Neural progenitor cell (in vitro differentiated cells): ENCODE measurements at regions not wholly inside any gene's neighbourhood (a gene's known extent, or its start where the extent isn't known, plus 50 kb on each side); places are given as distances from the start of the nearest gene placed in this dataset.

Source experiments
- DNase-seq: peaks from one replicate; pipeline ENCODE4 v3.0.0-alpha.2; 2016; ENCODE audit warnings: low spot score
- H2AFZ ChIP-seq: fragments of 200-600 bp; sonication (generic); replicated peaks from 2 replicates; pipeline ENCODE4 v1.6.1; 2016; ENCODE audit warnings: antibody characterized with exemption
- H3F3A ChIP-seq: fragments of 200-600 bp; sonication (generic); 2 replicates; pipeline ENCODE4 v1.6.1; 2016; ENCODE audit warnings: antibody characterized with exemption, low read depth
- H3K27ac ChIP-seq: fragments of 200-600 bp; sonication (generic); 2 replicates; pipeline ENCODE4 v1.5.1; 2016; ENCODE audit warnings: mild to moderate bottlenecking
- H3K27me3 ChIP-seq: fragments of 200-600 bp; sonication (generic); 2 replicates; pipeline ENCODE4 v1.6.1; 2016; ENCODE audit warnings: mild to moderate bottlenecking, moderate library complexity
- H3K36me3 ChIP-seq: fragments of 200-600 bp; sonication (generic); 2 replicates; pipeline ENCODE4 v1.5.1; 2016
- H3K4me1 ChIP-seq: fragments of 200-600 bp; sonication (generic); 2 replicates; pipeline ENCODE4 v1.6.1; 2016; ENCODE audit warnings: mixed run types
- H3K4me2 ChIP-seq: fragments of 200-600 bp; sonication (generic); 2 replicates; pipeline ENCODE4 v1.6.1; 2016
- H3K4me3 ChIP-seq: fragments of 200-600 bp; sonication (generic); 2 replicates; pipeline ENCODE4 v1.5.1; 2016
- H3K79me2 ChIP-seq: fragments of 200-600 bp; sonication (generic); 2 replicates; pipeline ENCODE4 v1.6.1; 2016; ENCODE audit warnings: low read depth
- H3K9ac ChIP-seq: fragments of 200-600 bp; sonication (generic); 2 replicates; pipeline ENCODE4 v1.6.1; 2016
- H3K9me3 ChIP-seq: fragments of 200-600 bp; sonication (generic); 2 replicates; pipeline ENCODE4 v1.5.1; 2016; ENCODE audit warnings: low read depth
- H4K20me1 ChIP-seq: fragments of 200-600 bp; sonication (generic); 2 replicates; pipeline ENCODE4 v1.6.1; 2016; ENCODE audit warnings: low read depth
- H3K27ac Mint-ChIP-seq: 3 replicates; pipeline ENCODE4 v1.8.0; 2021; ENCODE audit warnings: mixed read lengths
- H3K27me3 Mint-ChIP-seq: 2 replicates; pipeline ENCODE4 v1.8.0; 2022; ENCODE audit warnings: low read depth, mild to moderate bottlenecking, inconsistent platforms, moderate library complexity, mixed read lengths; ENCODE audit not compliant: insufficient read depth
- H3K36me3 Mint-ChIP-seq: 3 replicates; pipeline ENCODE4 v1.8.0; 2021; ENCODE audit warnings: mixed read lengths
- H3K4me1 Mint-ChIP-seq: 3 replicates; pipeline ENCODE4 v1.8.0; 2021; ENCODE audit warnings: mixed read lengths
- H3K4me3 Mint-ChIP-seq: 3 replicates; pipeline ENCODE4 v1.8.0; 2021; ENCODE audit warnings: mild to moderate bottlenecking, moderate library complexity, mixed read lengths
- H3K9me3 Mint-ChIP-seq: 3 replicates; pipeline ENCODE4 v1.8.0; 2020; ENCODE audit warnings: mixed read lengths
- EZH2 ChIP-seq: fragments of 200-600 bp; sonication (generic); IDR thresholded peaks from 2 replicates; pipeline ENCODE4 v1.6.1; 2017; ENCODE audit warnings: antibody characterized with exemption, mild to moderate bottlenecking, moderate library complexity
- EZH2phosphoT487 ChIP-seq: fragments of 200-600 bp; sonication (generic); IDR thresholded peaks from 2 replicates; pipeline ENCODE4 v1.6.1; 2017; ENCODE audit warnings: antibody characterized with exemption
- TF ChIP-seq, protein P1 (sequence below): fragments of 200-600 bp; sonication (generic); IDR thresholded peaks from 2 replicates; pipeline ENCODE4 v1.5.1; 2017; ENCODE audit warnings: antibody characterized with exemption, mild to moderate bottlenecking

DNA sequence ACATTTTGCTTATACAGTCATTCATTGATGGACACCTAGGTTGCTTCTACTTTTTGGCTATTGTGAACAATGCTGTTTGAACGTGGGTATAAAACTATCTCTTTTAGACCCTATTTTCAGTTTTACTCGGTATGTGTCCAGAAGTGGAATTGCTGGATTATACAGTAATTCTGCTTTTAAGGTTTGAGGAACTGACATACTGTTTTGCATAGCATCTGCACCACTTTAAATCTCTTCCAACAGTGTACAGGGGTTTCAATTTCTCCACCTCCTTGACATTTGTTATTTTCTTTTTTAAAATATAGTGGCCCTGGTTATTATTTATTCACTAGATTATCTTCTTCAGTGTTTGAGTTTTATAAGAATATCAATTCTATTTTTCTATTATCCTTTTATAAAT lies 116.9 kb downstream of the USP22 start:
- Histone ChIP-seq H3K36me3 (no peaks in the 10 kb centered on the region), H3K4me1 (no peaks in the 10 kb centered on the region), H3K79me2 (peaks cover 61% of the 10 kb centered on the region), H2AFZ (no peak overlapping the region), H3K27me3 (no peaks in the 10 kb centered on the region), H3K4me3 (no peak overlapping the region), H4K20me1 (peaks cover 74% of the 10 kb centered on the region), H3K9ac (no peak overlapping the region), H3K4me2 (no peak overlapping the region), H3K9me3 (no peaks in the 10 kb centered on the region), H3F3A (peaks cover 13% of the 10 kb centered on the region), H3K27ac (no peak overlapping the region)
- TF ChIP-seq, protein P1, sequence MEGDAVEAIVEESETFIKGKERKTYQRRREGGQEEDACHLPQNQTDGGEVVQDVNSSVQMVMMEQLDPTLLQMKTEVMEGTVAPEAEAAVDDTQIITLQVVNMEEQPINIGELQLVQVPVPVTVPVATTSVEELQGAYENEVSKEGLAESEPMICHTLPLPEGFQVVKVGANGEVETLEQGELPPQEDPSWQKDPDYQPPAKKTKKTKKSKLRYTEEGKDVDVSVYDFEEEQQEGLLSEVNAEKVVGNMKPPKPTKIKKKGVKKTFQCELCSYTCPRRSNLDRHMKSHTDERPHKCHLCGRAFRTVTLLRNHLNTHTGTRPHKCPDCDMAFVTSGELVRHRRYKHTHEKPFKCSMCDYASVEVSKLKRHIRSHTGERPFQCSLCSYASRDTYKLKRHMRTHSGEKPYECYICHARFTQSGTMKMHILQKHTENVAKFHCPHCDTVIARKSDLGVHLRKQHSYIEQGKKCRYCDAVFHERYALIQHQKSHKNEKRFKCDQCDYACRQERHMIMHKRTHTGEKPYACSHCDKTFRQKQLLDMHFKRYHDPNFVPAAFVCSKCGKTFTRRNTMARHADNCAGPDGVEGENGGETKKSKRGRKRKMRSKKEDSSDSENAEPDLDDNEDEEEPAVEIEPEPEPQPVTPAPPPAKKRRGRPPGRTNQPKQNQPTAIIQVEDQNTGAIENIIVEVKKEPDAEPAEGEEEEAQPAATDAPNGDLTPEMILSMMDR, result no peak
- TF ChIP-seq EZH2 (no peak), EZH2phosphoT487 (no peak)
- Mint-ChIP-seq H3K4me1 (peaks cover 7% of the 10 kb centered on the region), H3K4me3 (no peak overlapping the region), H3K27ac (no peak overlapping the region), H3K9me3 (no peaks in the 10 kb centered on the region), H3K27me3 (no peaks in the 10 kb centered on the region), H3K36me3 (peaks cover 13% of the 10 kb centered on the region)
- no peak for DNase-seq

DNA sequence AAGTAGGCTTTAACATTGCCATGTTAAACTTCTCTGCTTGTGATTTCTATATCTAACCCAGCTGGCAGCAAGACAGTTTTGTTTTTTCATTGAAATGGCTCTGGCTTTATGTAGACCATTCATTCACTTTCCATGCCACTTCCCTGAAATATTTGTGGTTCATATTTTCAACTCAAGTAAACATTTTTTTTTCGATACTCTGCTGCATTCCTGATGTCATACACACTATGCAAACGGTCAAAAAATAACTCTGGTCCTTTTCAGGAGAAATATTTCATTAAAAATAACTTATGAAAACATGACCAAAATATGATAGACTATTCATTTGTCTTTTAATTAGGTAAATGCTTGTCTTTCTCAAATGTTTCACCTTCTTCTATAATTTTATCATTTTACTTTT lies 116.3 kb downstream of the USP22 start:
- Mint-ChIP-seq H3K27me3 (no peaks in the 10 kb centered on the region), H3K4me1 (peaks cover 4% of the 10 kb centered on the region), H3K4me3 (no peak overlapping the region), H3K27ac (no peak overlapping the region), H3K9me3 (no peaks in the 10 kb centered on the region), H3K36me3 (peaks cover 13% of the 10 kb centered on the region)
- H3K4me1 ChIP-seq, result no peaks in the 10 kb centered on the region
- H3K79me2 ChIP-seq, result peaks cover 58% of the 10 kb centered on the region
- H3K4me2 ChIP-seq, result no peak overlapping the region
- no peak overlapping the region for H3K27ac ChIP-seq
- H3K9me3 ChIP-seq, result no peaks in the 10 kb centered on the region
- TF ChIP-seq, protein P1, result no peak
- TF ChIP-seq EZH2phosphoT487 (no peak), EZH2 (no peak)
- H3K4me3 ChIP-seq, result no peak overlapping the region
- no peak overlapping the region for H3K9ac ChIP-seq
- H3K27me3 ChIP-seq, result no peaks in the 10 kb centered on the region
- peaks cover 13% of the 10 kb centered on the region for H3F3A ChIP-seq
- H3K36me3 ChIP-seq, result no peaks in the 10 kb centered on the region
- H4K20me1 ChIP-seq, result peaks cover 68% of the 10 kb centered on the region
- H2AFZ ChIP-seq, result no peak overlapping the region
- DNase-seq, result no peak

DNA sequence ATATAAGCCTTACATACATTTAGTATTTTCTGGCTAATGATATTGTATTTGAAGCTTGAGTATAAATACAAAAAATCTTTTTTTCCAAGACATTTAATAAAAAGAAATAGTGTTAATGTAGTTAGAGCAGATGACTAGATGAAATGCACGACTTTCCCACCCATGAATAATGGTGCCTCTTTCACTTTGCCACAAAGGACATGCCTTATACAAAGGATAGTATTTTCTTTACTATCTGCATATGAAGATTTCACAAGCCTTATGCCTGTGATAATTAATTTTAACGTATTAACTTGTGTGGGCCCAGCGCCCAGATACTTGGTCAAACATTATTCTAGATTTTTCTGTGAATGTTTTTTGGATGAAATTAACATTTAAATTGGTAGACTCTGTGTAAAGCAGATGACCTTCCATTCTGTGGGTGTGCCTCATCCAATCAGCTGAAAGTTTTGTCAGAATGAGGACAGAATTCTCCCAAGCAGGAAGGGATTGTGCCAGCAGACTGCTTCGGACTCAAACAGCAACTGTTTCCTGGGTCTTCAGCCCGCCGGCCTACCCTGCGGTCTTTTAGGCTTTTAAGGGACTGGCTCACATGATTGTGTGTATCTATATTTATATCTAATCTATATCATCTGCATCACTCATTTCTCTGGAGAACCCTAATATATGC lies 115.4 kb downstream of the USP22 start:
- DNase-seq, result no peak
- Histone ChIP-seq H3F3A (peaks cover 9% of the 10 kb centered on the region), H3K27me3 (no peaks in the 10 kb centered on the region), H3K79me2 (peaks cover 49% of the 10 kb centered on the region), H3K9me3 (no peaks in the 10 kb centered on the region), H3K4me2 (no peak overlapping the region), H4K20me1 (peaks cover 60% of the 10 kb centered on the region), H3K9ac (no peak overlapping the region), H3K27ac (no peak overlapping the region), H3K36me3 (peaks cover 3% of the 10 kb centered on the region), H3K4me1 (no peaks in the 10 kb centered on the region), H2AFZ (no peak overlapping the region), H3K4me3 (no peak overlapping the region)
- Mint-ChIP-seq H3K36me3 (peaks cover 22% of the 10 kb centered on the region), H3K4me3 (no peak overlapping the region), H3K4me1 (no peaks in the 10 kb centered on the region), H3K9me3 (no peaks in the 10 kb centered on the region), H3K27ac (no peak overlapping the region), H3K27me3 (no peaks in the 10 kb centered on the region)
- TF ChIP-seq EZH2, result no peak
- no peak for TF ChIP-seq EZH2phosphoT487
- TF ChIP-seq, protein P1, result no peak
